ENCODE measurements at regions not wholly inside any gene's neighbourhood (a gene's known extent, or its start where the extent isn't known, plus 50 kb on each side); places are given as distances from the start of the nearest gene placed in this dataset.

DNA sequence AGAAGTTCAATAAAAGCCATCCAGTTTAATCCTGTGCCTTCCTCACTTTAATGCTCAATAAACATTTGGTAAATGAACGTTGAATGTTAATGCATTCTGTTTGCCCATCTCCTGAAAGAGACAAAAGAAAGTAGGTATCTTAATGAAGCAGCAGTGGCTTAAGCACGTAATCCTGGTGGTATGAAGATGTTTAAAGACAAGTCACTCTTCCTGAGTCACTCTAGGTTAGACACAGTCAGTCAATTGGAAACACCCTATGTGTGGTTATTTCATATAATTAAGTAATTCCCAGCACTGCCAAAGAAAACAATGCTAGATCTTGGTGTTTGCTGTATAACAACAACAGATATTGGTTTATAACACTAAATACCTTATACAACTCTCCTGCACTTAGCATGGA, 334.0 kb upstream of the FMN2 start:
- no peak for DNase-seq (ENCODE audit: low read depth, low spot score)
- Mint-ChIP-seq H3K4me1 (no peaks in the 10 kb centered on the region), H3K27me3 (ENCODE audit: low read depth) (no peaks in the 10 kb centered on the region), H3K27ac (ENCODE audit: unreplicated experiment) (no peak overlapping the region), H3K4me3 (no peak overlapping the region), H3K36me3 (ENCODE audit: low read depth) (no peaks in the 10 kb centered on the region), H3K9me3 (no peaks in the 10 kb centered on the region)
- TF ChIP-seq, protein P1, sequence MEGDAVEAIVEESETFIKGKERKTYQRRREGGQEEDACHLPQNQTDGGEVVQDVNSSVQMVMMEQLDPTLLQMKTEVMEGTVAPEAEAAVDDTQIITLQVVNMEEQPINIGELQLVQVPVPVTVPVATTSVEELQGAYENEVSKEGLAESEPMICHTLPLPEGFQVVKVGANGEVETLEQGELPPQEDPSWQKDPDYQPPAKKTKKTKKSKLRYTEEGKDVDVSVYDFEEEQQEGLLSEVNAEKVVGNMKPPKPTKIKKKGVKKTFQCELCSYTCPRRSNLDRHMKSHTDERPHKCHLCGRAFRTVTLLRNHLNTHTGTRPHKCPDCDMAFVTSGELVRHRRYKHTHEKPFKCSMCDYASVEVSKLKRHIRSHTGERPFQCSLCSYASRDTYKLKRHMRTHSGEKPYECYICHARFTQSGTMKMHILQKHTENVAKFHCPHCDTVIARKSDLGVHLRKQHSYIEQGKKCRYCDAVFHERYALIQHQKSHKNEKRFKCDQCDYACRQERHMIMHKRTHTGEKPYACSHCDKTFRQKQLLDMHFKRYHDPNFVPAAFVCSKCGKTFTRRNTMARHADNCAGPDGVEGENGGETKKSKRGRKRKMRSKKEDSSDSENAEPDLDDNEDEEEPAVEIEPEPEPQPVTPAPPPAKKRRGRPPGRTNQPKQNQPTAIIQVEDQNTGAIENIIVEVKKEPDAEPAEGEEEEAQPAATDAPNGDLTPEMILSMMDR (conservative IDR thresholded peaks at IDR 0.05): no peak

DNA sequence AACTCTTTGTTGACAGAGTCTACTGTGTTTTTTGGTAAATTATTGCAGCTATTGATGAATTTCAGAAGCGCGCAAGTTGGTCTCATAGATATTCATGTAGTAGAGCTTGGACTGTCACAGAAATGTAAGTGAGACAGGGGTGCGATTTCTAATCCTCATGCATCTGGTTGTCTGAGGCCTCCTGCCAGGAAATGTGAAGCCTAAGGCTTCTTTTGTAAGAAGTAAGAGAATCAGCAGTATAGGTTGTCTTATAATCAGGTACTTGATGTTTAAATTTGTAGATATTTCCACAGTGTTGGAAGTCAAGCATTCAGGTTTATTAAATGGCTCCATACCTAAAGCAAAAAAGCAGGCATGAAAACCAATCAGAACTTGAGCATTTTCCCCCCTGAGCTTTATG, 332.9 kb upstream of the FMN2 start:
- TF ChIP-seq, protein P1 (conservative IDR thresholded peaks at IDR 0.05): no peak
- Mint-ChIP-seq H3K4me1 (no peaks in the 10 kb centered on the region), H3K27ac (ENCODE audit: unreplicated experiment) (no peak overlapping the region), H3K27me3 (ENCODE audit: low read depth) (no peaks in the 10 kb centered on the region), H3K4me3 (no peak overlapping the region), H3K9me3 (no peaks in the 10 kb centered on the region), H3K36me3 (ENCODE audit: low read depth) (no peaks in the 10 kb centered on the region)
- DNase-seq (ENCODE audit: low read depth, low spot score): no peak

DNA sequence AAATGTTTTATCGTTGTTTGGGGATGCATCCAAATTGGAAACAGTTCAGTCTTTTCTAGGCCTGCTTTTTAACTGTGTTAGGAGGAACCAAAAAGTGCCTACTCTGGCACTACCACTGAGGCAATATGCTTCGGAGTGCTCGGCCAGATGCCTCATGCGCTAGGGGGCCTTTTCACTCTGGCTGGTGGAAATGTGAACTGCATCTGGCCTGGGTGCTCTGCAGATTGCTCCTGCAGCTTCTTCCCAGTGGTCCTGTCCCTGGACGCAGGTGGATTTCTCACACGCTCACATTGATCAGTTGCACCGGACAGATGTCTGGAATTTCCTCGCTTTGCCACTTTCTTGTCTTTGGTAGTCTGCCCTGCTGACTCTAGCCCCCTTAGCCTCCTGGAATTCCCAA, 330.2 kb upstream of the FMN2 start:
- TF ChIP-seq, protein P1 (conservative IDR thresholded peaks at IDR 0.05): no peak
- no peak for DNase-seq (ENCODE audit: low read depth, low spot score)
- no peaks in the 10 kb centered on the region for H3K27me3 Mint-ChIP-seq (ENCODE audit: low read depth)
- no peaks in the 10 kb centered on the region for H3K9me3 Mint-ChIP-seq
- no peak overlapping the region for H3K4me3 Mint-ChIP-seq
- no peak overlapping the region for H3K27ac Mint-ChIP-seq (ENCODE audit: unreplicated experiment)
- H3K36me3 Mint-ChIP-seq (ENCODE audit: low read depth): no peaks in the 10 kb centered on the region
- H3K4me1 Mint-ChIP-seq: no peaks in the 10 kb centered on the region

DNA sequence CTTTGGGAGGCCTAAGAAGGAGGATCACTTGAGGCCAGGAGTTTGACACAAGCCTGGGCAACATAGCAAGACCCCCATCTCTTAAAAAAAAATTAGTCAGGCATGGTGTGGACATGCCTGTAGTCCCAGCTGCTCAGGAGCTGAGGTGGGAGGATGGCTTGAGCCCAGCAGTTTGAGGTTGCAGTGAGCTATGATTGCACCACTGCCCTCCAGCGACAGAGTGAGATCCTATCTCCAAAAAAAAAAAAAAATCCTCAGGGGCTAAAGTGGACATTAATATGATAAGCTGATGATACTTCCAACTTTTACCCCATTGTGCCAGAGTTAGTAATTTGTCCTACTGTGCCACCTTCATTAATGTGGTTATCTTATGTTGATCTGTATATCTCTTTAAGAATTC, 327.8 kb upstream of the FMN2 start:
- Mint-ChIP-seq H3K27ac (ENCODE audit: unreplicated experiment) (no peak overlapping the region), H3K4me3 (no peak overlapping the region), H3K27me3 (ENCODE audit: low read depth) (no peaks in the 10 kb centered on the region), H3K4me1 (no peaks in the 10 kb centered on the region), H3K36me3 (ENCODE audit: low read depth) (no peaks in the 10 kb centered on the region), H3K9me3 (no peaks in the 10 kb centered on the region)
- TF ChIP-seq, protein P1 (conservative IDR thresholded peaks at IDR 0.05): no peak
- no peak for DNase-seq (ENCODE audit: low read depth, low spot score)

DNA sequence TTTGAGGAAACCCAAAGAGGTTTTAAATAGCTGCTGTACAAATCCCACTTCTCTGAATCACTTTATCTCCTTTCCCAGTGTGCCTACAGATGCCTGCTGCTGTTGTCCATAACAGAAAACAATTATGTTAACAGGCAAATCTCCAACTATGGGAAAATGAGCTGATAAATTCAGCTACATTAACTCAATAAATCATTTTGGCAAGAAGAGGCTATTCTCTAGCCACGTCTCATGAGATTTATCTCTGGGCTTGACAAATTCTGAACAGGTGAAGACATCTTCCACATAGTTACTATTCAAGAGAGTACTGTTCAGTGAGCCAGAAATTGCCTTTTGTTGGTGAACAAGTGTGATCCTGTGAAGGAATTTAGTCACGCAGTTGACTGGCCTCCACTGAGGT, 327.1 kb upstream of the FMN2 start:
- Mint-ChIP-seq H3K4me3 (no peak overlapping the region), H3K27me3 (ENCODE audit: low read depth) (no peaks in the 10 kb centered on the region), H3K9me3 (no peaks in the 10 kb centered on the region), H3K36me3 (ENCODE audit: low read depth) (no peaks in the 10 kb centered on the region), H3K27ac (ENCODE audit: unreplicated experiment) (no peak overlapping the region), H3K4me1 (no peaks in the 10 kb centered on the region)
- TF ChIP-seq, protein P1 (conservative IDR thresholded peaks at IDR 0.05): no peak
- DNase-seq (ENCODE audit: low read depth, low spot score): no peak

DNA sequence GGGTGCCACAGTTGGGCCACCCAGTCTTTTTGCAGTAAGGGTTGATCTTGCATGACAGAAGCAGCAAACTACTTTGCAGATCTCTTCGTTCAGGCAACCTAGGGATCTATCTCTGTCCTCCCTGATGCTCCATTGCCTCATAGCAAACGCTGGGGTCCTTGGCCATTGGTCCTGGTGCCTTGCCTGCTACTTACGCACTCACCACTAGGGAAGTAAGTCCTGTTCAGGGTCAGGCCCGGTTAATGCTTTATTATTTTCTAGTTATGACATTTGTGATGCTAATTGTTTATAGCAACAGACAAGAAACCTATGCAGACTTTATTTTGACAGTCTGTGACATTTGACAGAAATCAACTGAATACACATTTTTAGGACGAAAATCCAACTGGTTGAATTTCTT, 326.5 kb upstream of the FMN2 start:
- Mint-ChIP-seq H3K4me3 (no peak overlapping the region), H3K36me3 (ENCODE audit: low read depth) (no peaks in the 10 kb centered on the region), H3K4me1 (no peaks in the 10 kb centered on the region), H3K27ac (ENCODE audit: unreplicated experiment) (no peak overlapping the region), H3K27me3 (ENCODE audit: low read depth) (no peaks in the 10 kb centered on the region), H3K9me3 (no peaks in the 10 kb centered on the region)
- no peak for DNase-seq (ENCODE audit: low read depth, low spot score)
- TF ChIP-seq, protein P1 (conservative IDR thresholded peaks at IDR 0.05): no peak
